DMS 273 treated with DMSO at 0.1 percent for 48 hours (cell line): ENCODE measurements at regions not wholly inside any gene's neighbourhood (a gene's known extent, or its start where the extent isn't known, plus 50 kb on each side); places are given as distances from the start of the nearest gene placed in this dataset.
"Not testable (repeated sequence)": the region's sequence is repeated elsewhere in the genome, so short reads cannot be mapped to it uniquely, and the experiment has no call there.

Experiments used
- DNase-seq: peaks from one replicate; lab custom pipeline; 2025; lab: John Stamatoyannopoulos, UW

- peak; percentile 29 for DNase-seq
Observed at GRCh38 chr4:62670514-62670913, 1470.4 kb downstream of the ADGRL3 start.

GRCh38 chr4:62661821-62662220 is 1461.7 kb downstream of the ADGRL3 start:
- DNase-seq, result no peak

- DNase-seq, result no peak
Observed at GRCh38 chr4:62656006-62656405, 1455.9 kb downstream of the ADGRL3 start.

GRCh38 chr4:62644372-62644771 is 1444.2 kb downstream of the ADGRL3 start:
- DNase-seq, result peak; percentile 36

- no peak for DNase-seq
Observed at GRCh38 chr4:62640296-62640695, 1440.2 kb downstream of the ADGRL3 start.

GRCh38 chr4:62627671-62628070 is 1427.5 kb downstream of the ADGRL3 start:
- DNase-seq, result no peak

- no peak for DNase-seq
Observed at GRCh38 chr4:62627141-62627540, 1427.0 kb downstream of the ADGRL3 start.

GRCh38 chr4:62622089-62622488 is 1422.0 kb downstream of the ADGRL3 start:
- DNase-seq, result no peak

GRCh38 chr4:62619971-62620370 is 1419.8 kb downstream of the ADGRL3 start:
- DNase-seq, result no peak

GRCh38 chr4:62618042-62618441 is 1417.9 kb downstream of the ADGRL3 start:
- DNase-seq, result no peak

- DNase-seq, result no peak
Observed at GRCh38 chr4:62601737-62602136, 1401.6 kb downstream of the ADGRL3 start.

GRCh38 chr4:62595265-62595664 is 1395.1 kb downstream of the ADGRL3 start:
- not testable (repeated sequence) for DNase-seq

GRCh38 chr4:62591756-62592155 is 1391.6 kb downstream of the ADGRL3 start:
- no peak for DNase-seq

GRCh38 chr4:62588671-62589070 is 1388.5 kb downstream of the ADGRL3 start:
- DNase-seq, result no peak

- no peak for DNase-seq
Observed at GRCh38 chr4:62571494-62571893, 1371.4 kb downstream of the ADGRL3 start.

GRCh38 chr4:62560858-62561257 is 1360.7 kb downstream of the ADGRL3 start:
- no peak for DNase-seq

GRCh38 chr4:62550121-62550520 is 1350.0 kb downstream of the ADGRL3 start:
- no peak for DNase-seq

- DNase-seq, result no peak
Observed at GRCh38 chr4:62549601-62550000, 1349.5 kb downstream of the ADGRL3 start.

- no peak for DNase-seq
Observed at GRCh38 chr4:62548765-62549164, 1348.6 kb downstream of the ADGRL3 start.

GRCh38 chr4:62548108-62548524 is 1348.0 kb downstream of the ADGRL3 start:
- DNase-seq, result no peak

- DNase-seq, result no peak
Observed at GRCh38 chr4:62544428-62544827, 1344.3 kb downstream of the ADGRL3 start.

- no peak for DNase-seq
Observed at GRCh38 chr4:62543002-62543401, 1342.9 kb downstream of the ADGRL3 start.

GRCh38 chr4:62533573-62533972 is 1333.4 kb downstream of the ADGRL3 start:
- no peak for DNase-seq

- no peak for DNase-seq
Observed at GRCh38 chr4:62531731-62532130, 1331.6 kb downstream of the ADGRL3 start.

GRCh38 chr4:62531264-62531663 is 1331.1 kb downstream of the ADGRL3 start:
- peak; percentile 1 for DNase-seq
